NK-92 treated with Interleukin-12 subunit alpha and Interleukin-12 subunit beta, amount 100 ng/mL, for 24 hours (cell line): ENCODE measurements at regions not wholly inside any gene's neighbourhood (a gene's known extent, or its start where the extent isn't known, plus 50 kb on each side); places are given as distances from the start of the nearest gene placed in this dataset.

Experiments
- DNase-seq: peaks from one replicate; lab custom pipeline; 2025; lab: John Stamatoyannopoulos, UW

- no peak for DNase-seq
Measured at GRCh38 chr5:56622141-56622540, 193.2 kb upstream of the MAP3K1 start.

- DNase-seq: no peak
Measured at GRCh38 chr5:56620903-56621677, 194.3 kb upstream of the MAP3K1 start.

- no peak for DNase-seq
Measured at GRCh38 chr5:56617998-56618397, 197.4 kb upstream of the MAP3K1 start.

DNA sequence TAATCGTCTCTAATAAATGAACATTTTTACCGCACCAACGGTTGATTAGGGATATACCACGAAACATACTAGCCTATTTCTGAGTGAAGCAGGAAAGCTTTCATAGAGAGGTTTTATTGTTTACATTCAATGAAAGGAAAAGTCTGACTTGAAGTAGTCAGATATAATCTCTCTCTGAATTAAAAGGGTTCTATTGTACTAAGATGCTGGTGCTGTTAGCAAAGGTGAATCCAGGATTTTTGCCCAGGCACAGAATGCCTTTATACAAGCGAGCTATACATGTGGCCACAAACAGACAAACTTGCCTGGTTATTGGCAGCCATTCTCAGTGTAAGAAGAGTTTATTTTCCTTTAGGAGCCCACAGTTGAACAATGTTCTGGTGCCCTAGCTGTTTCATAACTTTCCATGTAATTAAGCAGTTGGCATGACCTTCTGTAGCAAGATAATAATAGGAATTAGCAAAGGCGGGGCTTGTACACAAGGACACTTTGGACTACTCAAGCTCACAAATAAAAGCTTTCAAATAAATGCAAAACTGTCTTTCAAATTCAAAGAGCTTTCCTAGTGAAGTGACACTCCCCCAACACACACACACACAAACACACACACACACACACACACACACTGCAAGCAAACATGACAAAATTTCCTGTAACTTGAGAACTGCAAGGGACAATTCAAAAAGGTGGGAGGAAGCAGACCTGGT, 198.7 kb upstream of the MAP3K1 start:
- no peak for DNase-seq

- no peak for DNase-seq
Measured at GRCh38 chr5:56615361-56616153, 199.8 kb upstream of the MAP3K1 start.

GRCh38 chr5:56612759-56613158, 202.6 kb upstream of the MAP3K1 start:
- no peak for DNase-seq

DNA sequence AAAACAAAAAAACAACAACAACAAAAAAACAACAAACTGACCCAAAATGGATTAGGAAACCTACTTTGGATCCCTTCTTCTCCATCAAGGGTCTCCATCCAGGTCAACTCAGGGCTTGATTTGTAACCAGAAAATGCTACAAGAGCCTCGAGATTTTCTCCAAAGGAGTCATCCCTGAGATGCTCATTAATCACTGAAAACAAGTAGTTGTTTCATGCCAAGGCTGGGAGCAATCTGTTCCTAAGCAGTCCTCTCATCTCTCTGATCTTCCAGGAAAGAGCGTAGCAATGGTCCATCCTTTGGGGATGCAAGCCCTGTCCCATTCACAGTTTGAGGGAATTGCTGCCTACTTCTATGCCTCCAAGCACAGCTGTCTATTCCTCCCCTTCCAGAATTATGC, 203.0 kb upstream of the MAP3K1 start:
- no peak for DNase-seq

DNA sequence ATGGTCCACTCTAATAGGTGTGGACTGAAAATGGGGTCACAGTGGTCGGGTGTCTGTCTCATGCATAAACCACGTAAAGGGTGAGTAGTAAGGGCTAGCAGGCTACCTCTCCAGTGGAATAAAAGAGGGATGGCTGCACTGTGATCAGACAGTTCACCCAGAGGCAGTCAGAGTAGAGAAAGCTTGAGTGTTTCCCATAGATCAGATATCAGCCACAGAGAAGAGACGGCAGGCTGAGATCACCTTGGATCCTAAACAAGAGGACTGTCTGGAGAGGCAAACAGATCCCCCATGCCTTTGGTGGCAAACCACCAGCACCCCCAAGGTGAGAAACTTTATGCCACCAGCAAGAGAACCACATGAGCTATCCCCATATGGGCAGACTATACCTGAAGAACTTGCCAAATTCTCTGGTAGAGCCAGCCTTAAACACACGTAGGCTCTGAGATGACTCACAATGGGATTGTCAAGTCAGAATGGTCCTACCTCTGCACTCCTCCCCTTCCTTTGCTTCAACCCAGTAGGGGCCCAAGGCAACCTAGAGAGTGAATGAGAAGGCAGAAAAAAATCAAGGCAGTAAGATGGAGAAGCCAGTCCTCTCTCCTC, 205.2 kb upstream of the MAP3K1 start:
- DNase-seq: no peak

GRCh38 chr5:56608217-56608925, 207.0 kb upstream of the MAP3K1 start:
- DNase-seq: no peak

DNA sequence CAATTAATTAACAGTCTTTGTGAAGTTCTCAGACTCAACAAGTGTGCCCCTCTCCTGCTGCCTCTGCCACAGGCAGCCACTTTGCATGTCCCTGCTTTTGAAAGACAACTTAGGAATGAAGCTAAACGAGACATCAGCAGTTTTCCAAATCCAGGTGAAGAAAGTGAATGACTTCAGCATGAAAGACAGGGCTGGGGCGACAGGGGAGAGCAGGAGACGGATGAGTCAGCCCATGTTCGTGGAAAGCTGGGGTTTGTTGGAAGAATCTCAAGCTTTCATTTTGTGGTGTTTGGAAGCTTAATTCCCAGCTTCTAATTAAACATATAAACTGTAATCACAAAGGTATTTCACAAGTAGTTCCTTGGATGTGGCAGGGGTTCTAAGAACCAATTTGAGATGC, 207.8 kb upstream of the MAP3K1 start:
- DNase-seq: no peak

DNA sequence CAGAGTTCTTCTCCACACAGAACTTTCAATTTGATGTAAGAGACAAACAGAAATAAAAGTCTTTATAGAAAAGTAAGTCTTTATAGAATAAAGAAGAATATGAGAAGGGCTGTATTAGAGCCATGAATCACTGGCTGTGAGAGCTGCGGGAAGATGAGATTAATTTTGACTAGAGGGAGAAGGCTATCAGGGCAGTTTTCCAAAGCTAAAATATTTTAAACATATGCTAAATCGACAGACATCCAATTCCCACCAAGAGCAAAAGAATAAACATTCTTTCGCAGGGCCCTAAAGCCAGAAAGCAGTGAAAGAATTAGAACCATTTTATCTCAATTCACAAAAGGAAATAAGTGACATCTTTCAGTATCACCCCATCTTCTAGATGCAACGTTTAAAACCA, 208.3 kb upstream of the MAP3K1 start:
- DNase-seq: no peak

GRCh38 chr5:56606192-56606591, 209.2 kb upstream of the MAP3K1 start:
- no peak for DNase-seq

DNA sequence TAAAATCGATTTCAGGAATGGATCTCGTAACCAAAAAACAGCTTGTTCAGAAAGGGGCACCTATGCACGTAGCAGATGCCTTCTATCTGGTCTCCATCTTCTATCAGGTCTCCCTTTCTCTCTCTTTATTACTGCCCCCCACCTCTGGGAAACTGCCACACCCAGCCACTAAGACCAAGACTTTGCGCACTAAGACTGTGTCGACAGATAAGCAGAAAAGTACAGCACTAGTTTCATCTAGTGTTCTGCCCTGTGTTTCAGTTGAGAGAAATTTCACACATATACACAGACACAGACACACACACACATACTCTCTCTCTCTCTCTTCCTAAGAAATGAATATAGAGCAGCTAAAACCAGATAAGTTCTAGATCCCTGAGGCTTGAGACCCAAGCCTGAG, 210.1 kb upstream of the MAP3K1 start:
- no peak for DNase-seq

DNA sequence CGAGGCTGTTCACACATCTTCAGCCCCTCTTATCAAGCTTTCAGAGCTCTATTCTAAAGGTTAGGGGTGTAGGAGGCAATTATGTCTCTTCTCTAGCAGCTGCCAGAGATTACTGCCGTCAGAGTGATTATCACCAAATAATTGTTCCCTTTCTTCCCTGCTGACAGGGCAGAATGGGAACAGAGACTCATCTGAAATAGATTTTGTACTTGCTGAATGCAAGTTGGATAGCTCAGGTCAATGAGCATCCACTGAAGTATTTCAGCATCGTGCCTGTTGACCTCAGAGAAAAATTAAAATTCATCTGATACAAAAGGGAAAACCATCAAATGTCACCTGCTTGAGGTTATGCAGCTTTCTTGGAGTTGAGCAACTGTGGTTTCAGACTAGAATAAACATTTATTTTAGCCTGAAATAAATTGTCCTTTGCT, 213.7 kb upstream of the MAP3K1 start:
- DNase-seq: no peak

DNA sequence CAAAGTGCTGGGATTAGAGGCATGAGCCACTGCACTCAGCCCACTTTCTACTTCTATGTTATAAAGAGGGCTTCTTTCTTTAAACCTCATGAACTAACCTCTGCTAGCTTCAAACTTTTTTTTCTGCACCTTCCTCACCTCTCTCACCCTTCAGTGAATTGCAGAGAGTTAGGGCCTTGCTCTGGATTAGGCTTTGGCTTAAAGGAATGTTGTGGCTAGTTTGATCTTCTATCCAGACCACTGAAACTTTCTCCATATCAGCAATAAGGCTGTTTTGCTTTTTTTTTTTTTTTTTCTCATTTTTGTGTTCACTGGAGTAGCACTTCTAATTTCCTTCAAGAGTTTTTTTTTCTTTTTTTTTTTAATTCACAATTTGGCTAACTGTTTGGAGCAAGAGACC, 216.4 kb upstream of the MAP3K1 start:
- DNase-seq: no peak

DNA sequence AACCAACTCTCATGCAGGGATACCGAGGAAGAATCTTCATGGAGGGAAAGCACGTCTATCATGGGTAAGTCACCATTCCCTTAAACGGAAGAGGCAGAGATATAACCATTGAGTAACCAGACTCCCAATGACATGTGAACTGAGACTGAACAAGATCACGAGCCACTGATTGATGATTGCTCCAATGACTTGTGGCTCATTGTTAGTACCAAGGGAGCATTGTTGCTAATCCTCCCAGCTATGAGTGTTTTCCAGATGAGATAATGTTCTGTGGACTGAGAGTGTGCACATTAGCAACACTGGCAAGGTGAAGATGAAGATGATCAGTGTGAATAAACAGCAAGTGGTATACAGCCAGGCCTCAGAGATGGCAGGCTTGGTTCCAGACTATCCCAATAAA, 219.2 kb upstream of the MAP3K1 start:
- DNase-seq: no peak

GRCh38 chr5:56595566-56595965, 219.8 kb upstream of the MAP3K1 start:
- no peak for DNase-seq

- no peak for DNase-seq
Measured at GRCh38 chr5:56594792-56595191, 220.6 kb upstream of the MAP3K1 start.

DNA sequence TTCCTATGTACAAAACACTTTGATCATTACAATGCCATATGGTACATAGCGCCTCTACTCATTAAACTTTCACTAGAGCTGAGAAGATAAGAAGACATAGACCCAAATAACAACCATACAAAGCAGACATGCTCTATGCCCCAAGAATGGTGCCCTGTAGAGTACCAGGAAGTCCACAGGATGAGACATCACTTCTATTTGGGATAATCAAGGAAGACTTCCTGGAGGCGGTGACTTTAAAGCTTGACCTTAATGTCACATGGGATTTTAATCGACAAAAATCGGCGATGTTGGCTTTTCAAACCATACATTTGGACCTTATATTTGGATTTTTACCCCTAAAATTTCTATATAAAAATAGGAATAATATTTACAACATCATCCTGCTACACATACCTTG, 224.3 kb upstream of the MAP3K1 start:
- DNase-seq: no peak

- DNase-seq: no peak
Measured at GRCh38 chr5:56589481-56589860, 225.9 kb upstream of the MAP3K1 start.

DNA sequence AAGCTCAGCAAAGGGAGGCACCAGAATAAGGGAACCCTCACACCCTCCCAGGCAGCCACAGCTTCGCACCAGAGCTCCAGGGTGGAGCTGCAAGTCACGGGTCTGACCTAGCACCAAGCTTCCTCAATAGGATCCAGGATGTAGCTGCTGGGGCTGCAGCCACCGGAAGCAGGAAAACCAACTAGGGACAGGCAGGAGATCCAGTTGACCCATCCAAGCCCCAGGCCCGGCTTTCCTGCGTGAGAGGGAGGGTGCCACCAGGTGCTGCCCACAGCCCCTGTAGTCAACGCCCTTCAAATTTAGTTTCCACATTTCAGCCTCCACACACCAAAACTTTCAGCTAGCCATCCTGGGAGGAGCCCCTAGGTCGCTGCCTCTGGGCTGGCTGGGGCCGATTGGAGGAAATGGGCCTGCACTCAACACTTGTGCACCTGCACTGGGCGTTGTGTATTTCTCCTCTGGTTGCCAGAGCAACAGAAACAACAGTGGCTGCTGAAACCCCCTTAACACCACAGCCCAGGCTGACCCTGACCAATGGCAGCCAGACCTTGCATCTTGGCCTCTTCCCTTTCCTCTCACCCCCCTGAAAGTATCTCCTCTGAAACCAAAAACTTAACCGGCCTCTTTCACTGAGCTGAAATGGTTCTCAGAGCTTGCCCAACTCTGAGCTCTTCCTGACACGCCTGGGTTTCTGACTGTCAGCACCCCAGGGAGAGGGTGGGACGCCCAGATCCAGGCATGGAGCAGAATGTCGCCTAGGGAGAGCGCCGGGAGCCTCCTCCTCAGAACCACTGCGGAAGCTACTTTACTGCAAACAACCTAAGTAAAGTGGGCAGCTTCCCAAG, 226.5 kb upstream of the MAP3K1 start:
- DNase-seq: peak; percentile 40
